ENCODE measurements at regions not wholly inside any gene's neighbourhood (a gene's known extent, or its start where the extent isn't known, plus 50 kb on each side); places are given as distances from the start of the nearest gene placed in this dataset.

GRCh38 chr5:28726815-28727214 lies 1688.4 kb upstream of the CDH9 start:
- H3K27ac ChIP-seq (replicated peaks), result no peak overlapping the region
- H3K4me3 ChIP-seq (replicated peaks; ENCODE audit: insufficient read depth, low read length), result no peak overlapping the region
- H3K27me3 ChIP-seq (ENCODE audit: insufficient read depth, poor library complexity, severe bottlenecking), result no peaks in the 10 kb centered on the region
- no peak for TF ChIP-seq SPI1 (IDR thresholded peaks at IDR 0.05; ENCODE audit: borderline replicate concordance, low read depth)
- TF ChIP-seq REST (IDR thresholded peaks at IDR 0.05; ENCODE audit: insufficient replicate concordance, low read depth), result no peak
- no peak for TF ChIP-seq CTCF (IDR thresholded peaks at IDR 0.05; ENCODE audit: insufficient read depth, low read length)
- TF ChIP-seq POLR2AphosphoS5 (IDR thresholded peaks at IDR 0.05; ENCODE audit: low read depth), result no peak
- TF ChIP-seq GABPA (IDR thresholded peaks at IDR 0.05; ENCODE audit: low read depth), result no peak
- no peak for DNase-seq (ENCODE audit: low read depth in 1 of 2, low spot score in 1 of 2)

- no peaks in the 10 kb centered on the region for H3K27me3 ChIP-seq (ENCODE audit: insufficient read depth, poor library complexity, severe bottlenecking)
- no peak overlapping the region for H3K27ac ChIP-seq (replicated peaks)
- no peak for DNase-seq (ENCODE audit: low read depth in 1 of 2, low spot score in 1 of 2)
- TF ChIP-seq SPI1 (IDR thresholded peaks at IDR 0.05; ENCODE audit: borderline replicate concordance, low read depth) (no peak), POLR2AphosphoS5 (IDR thresholded peaks at IDR 0.05; ENCODE audit: low read depth) (no peak), GABPA (IDR thresholded peaks at IDR 0.05; ENCODE audit: low read depth) (no peak), REST (IDR thresholded peaks at IDR 0.05; ENCODE audit: insufficient replicate concordance, low read depth) (no peak)
- H3K4me3 ChIP-seq (replicated peaks; ENCODE audit: insufficient read depth, low read length), result no peak overlapping the region
These were observed 1686.6 kb upstream of the CDH9 start for GRCh38 chr5:28725001-28725400.

GRCh38 chr5:28714907-28715698 lies 1676.7 kb upstream of the CDH9 start:
- H3K27ac ChIP-seq (replicated peaks), result no peak overlapping the region
- no peak overlapping the region for H3K4me3 ChIP-seq (replicated peaks; ENCODE audit: insufficient read depth, low read length)
- no peak for DNase-seq (ENCODE audit: low read depth in 1 of 2, low spot score in 1 of 2)
- no peaks in the 10 kb centered on the region for H3K27me3 ChIP-seq (ENCODE audit: insufficient read depth, poor library complexity, severe bottlenecking)
- no peak for TF ChIP-seq CTCF (IDR thresholded peaks at IDR 0.05; ENCODE audit: insufficient read depth, low read length)
- TF ChIP-seq SPI1 (IDR thresholded peaks at IDR 0.05; ENCODE audit: borderline replicate concordance, low read depth), result no peak
- TF ChIP-seq POLR2AphosphoS5 (IDR thresholded peaks at IDR 0.05; ENCODE audit: low read depth), result no peak
- no peak for TF ChIP-seq REST (IDR thresholded peaks at IDR 0.05; ENCODE audit: insufficient replicate concordance, low read depth)
- TF ChIP-seq GABPA (IDR thresholded peaks at IDR 0.05; ENCODE audit: low read depth), result no peak

Measured in HL-60 (cell line).